ENCODE measurements at regions not wholly inside any gene's neighbourhood (a gene's known extent, or its start where the extent isn't known, plus 50 kb on each side); places are given as distances from the start of the nearest gene placed in this dataset.

DNA sequence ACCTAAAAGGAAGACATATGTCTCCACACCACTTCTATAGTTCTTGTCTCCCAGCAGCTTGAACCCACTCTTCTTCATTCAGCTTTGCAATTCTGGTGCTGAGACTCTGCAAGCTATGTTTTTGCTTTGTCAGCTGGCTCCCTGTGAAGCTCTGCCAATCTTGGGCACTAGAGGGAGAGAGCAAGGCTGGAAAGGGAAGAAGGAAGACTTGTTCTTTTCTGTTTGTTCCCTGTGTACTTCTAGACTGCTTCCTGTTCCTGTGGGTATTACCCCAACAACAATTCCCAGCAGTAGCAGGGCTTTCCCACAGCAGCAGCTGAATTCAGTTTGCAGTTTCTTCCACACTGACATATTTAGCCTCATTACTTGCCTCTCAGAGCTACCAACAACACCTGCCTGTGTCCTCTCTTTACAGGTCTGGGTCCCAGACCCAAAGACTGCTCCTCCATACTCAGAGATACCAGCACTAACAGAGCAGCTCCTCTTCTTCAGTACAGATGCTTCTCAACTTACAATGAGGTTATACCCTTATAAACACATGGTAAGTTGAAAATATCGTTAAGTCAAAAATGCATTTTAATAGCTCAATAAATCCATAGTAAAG, 275.2 kb upstream of the NEGR1 start:
- no peak for TF ChIP-seq EZH2 (IDR thresholded peaks at IDR 0.05; ENCODE audit: borderline replicate concordance, low read length)
- TF ChIP-seq, protein P1, sequence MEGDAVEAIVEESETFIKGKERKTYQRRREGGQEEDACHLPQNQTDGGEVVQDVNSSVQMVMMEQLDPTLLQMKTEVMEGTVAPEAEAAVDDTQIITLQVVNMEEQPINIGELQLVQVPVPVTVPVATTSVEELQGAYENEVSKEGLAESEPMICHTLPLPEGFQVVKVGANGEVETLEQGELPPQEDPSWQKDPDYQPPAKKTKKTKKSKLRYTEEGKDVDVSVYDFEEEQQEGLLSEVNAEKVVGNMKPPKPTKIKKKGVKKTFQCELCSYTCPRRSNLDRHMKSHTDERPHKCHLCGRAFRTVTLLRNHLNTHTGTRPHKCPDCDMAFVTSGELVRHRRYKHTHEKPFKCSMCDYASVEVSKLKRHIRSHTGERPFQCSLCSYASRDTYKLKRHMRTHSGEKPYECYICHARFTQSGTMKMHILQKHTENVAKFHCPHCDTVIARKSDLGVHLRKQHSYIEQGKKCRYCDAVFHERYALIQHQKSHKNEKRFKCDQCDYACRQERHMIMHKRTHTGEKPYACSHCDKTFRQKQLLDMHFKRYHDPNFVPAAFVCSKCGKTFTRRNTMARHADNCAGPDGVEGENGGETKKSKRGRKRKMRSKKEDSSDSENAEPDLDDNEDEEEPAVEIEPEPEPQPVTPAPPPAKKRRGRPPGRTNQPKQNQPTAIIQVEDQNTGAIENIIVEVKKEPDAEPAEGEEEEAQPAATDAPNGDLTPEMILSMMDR (IDR thresholded peaks at IDR 0.05; ENCODE audit: low read length), result no peak
- Histone ChIP-seq H2AFZ (ENCODE audit: low read length) (no peak overlapping the region), H3K9me2 (ENCODE audit: low read depth, low read length) (no peaks in the 10 kb centered on the region), H3K79me2 (ENCODE audit: insufficient read depth, low read length) (no peaks in the 10 kb centered on the region), H3K4me2 (ENCODE audit: low read length) (no peak overlapping the region), H3K9ac (ENCODE audit: low read length) (no peak overlapping the region), H3K4me3 (ENCODE audit: low read depth, low read length, poor library complexity, severe bottlenecking) (no peak overlapping the region), H3K9me3 (ENCODE audit: low read length) (no peaks in the 10 kb centered on the region), H3K27ac (ENCODE audit: low read depth, low read length, poor library complexity, severe bottlenecking) (no peak overlapping the region), H3K27me3 (ENCODE audit: insufficient read depth, low read length) (no peaks in the 10 kb centered on the region), H3K4me1 (ENCODE audit: insufficient read depth, low read length, severe bottlenecking) (no peaks in the 10 kb centered on the region), H4K20me1 (ENCODE audit: insufficient read depth, low read length) (no peaks in the 10 kb centered on the region), H3K36me3 (ENCODE audit: insufficient read depth, low read length) (no peaks in the 10 kb centered on the region), H3F3A (ENCODE audit: insufficient read depth, low read length) (no peaks in the 10 kb centered on the region)

DNA sequence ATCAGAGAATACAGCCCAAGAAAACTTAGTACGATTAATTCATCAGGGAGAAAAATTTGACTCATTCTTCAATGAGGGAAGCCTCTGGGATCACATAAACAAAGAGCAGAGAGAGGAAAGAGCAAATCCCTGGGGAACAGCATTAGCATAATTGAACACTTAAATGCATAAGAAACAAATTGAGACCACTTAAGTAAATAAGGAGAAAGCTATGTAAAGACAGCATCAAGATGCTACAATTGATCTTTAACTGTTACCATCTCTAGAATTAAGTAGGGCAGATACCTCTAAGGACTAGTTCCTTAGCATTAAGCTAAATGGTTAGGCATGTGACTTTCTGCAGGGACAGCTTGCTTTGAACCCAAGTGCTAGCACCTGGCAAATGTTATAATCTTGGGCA, 265.1 kb upstream of the NEGR1 start:
- Histone ChIP-seq H3K27ac (ENCODE audit: low read depth, low read length, poor library complexity, severe bottlenecking) (no peak overlapping the region), H3K79me2 (ENCODE audit: insufficient read depth, low read length) (no peaks in the 10 kb centered on the region), H3K36me3 (ENCODE audit: insufficient read depth, low read length) (no peaks in the 10 kb centered on the region), H4K20me1 (ENCODE audit: insufficient read depth, low read length) (no peaks in the 10 kb centered on the region), H2AFZ (ENCODE audit: low read length) (no peak overlapping the region), H3K4me2 (ENCODE audit: low read length) (no peak overlapping the region), H3K4me3 (ENCODE audit: low read depth, low read length, poor library complexity, severe bottlenecking) (no peak overlapping the region), H3K9me3 (ENCODE audit: low read length) (no peaks in the 10 kb centered on the region), H3F3A (ENCODE audit: insufficient read depth, low read length) (no peaks in the 10 kb centered on the region), H3K27me3 (ENCODE audit: insufficient read depth, low read length) (no peaks in the 10 kb centered on the region), H3K4me1 (ENCODE audit: insufficient read depth, low read length, severe bottlenecking) (no peaks in the 10 kb centered on the region), H3K9me2 (ENCODE audit: low read depth, low read length) (no peaks in the 10 kb centered on the region), H3K9ac (ENCODE audit: low read length) (no peak overlapping the region)
- no peak for TF ChIP-seq EZH2 (IDR thresholded peaks at IDR 0.05; ENCODE audit: borderline replicate concordance, low read length)
- TF ChIP-seq, protein P1 (IDR thresholded peaks at IDR 0.05; ENCODE audit: low read length), result no peak

DNA sequence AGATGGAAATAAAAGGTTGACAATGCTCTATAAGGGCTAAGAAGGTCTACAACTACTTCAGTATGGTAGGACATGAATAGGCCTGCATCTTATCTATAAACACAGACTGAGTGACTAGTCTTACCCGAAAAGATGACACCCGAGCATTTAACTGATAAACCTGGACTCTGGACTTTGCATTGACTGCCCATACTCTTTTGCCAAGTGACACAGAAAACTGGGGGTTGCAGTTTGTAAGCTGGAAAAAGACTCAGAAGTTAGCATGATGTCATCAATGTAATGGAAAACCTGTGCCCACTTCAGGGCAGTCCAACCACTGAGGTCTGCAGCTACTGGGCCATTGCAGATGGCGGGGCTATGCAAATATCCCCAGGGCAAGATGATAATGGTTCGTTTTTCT, 258.3 kb upstream of the NEGR1 start:
- Histone ChIP-seq H3K27me3 (ENCODE audit: insufficient read depth, low read length) (no peaks in the 10 kb centered on the region), H3K4me1 (ENCODE audit: insufficient read depth, low read length, severe bottlenecking) (no peaks in the 10 kb centered on the region), H3K9me2 (ENCODE audit: low read depth, low read length) (no peaks in the 10 kb centered on the region), H3K27ac (ENCODE audit: low read depth, low read length, poor library complexity, severe bottlenecking) (no peak overlapping the region), H3K4me3 (ENCODE audit: low read depth, low read length, poor library complexity, severe bottlenecking) (no peak overlapping the region), H3K36me3 (ENCODE audit: insufficient read depth, low read length) (no peaks in the 10 kb centered on the region), H3F3A (ENCODE audit: insufficient read depth, low read length) (no peaks in the 10 kb centered on the region), H3K4me2 (ENCODE audit: low read length) (no peak overlapping the region), H3K9me3 (ENCODE audit: low read length) (no peaks in the 10 kb centered on the region), H3K9ac (ENCODE audit: low read length) (no peak overlapping the region), H2AFZ (ENCODE audit: low read length) (no peak overlapping the region), H4K20me1 (ENCODE audit: insufficient read depth, low read length) (no peaks in the 10 kb centered on the region), H3K79me2 (ENCODE audit: insufficient read depth, low read length) (no peaks in the 10 kb centered on the region)
- TF ChIP-seq EZH2 (IDR thresholded peaks at IDR 0.05; ENCODE audit: borderline replicate concordance, low read length), result no peak
- TF ChIP-seq, protein P1 (IDR thresholded peaks at IDR 0.05; ENCODE audit: low read length), result no peak

Measured in OCI-LY1 (cell line).